Fibroblast of skin of back (primary cell): ENCODE measurements at regions not wholly inside any gene's neighbourhood (a gene's known extent, or its start where the extent isn't known, plus 50 kb on each side); places are given as distances from the start of the nearest gene placed in this dataset.

Experiments used
- DNase-seq: peaks from one replicate; pipeline ENCODE4 v3.0.0-alpha.2; 2013

- no peak for DNase-seq
Measured at GRCh38 chr1:80468356-80468755, 1332.4 kb upstream of the ADGRL2 start.

- DNase-seq, result no peak
Measured at GRCh38 chr1:80462006-80462405, 1338.7 kb upstream of the ADGRL2 start.

DNA sequence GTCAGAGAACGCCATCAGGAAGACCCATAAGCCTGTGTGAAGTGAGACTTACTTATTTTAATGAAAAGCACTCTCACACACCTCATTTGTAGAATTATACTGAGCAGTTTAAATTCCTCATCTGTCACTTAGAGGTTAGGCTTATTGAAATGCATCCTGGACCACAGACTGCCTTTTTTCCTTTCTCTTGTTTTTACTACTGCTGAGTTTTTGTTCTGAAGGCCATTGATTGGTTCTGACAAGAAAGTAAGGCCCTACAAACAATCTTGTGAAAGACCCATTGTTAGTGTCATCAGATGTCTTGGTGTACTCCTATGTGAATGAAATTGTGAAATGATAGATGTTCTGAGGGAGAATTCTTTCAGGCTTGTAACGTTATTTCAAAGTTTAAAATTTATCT lies 1343.3 kb upstream of the ADGRL2 start:
- DNase-seq, result no peak

DNA sequence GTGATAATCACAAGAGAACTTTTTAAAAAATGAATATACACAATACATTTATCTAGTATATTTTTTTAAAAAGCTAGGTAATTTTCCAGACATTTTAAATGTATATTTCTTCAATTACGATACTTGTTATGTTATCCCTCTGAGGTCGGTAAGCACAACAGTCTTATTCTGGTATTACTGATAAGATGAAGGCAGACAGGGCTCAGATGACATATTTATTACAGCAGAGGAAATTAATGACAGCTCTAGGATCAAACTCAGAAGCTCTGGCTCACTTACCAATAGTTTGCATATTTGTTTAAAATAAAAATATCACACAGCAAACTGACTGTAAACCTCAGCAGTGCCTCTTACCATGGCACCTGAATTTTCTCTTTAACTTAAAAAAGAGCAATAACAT lies 1347.0 kb upstream of the ADGRL2 start:
- DNase-seq, result no peak

DNA sequence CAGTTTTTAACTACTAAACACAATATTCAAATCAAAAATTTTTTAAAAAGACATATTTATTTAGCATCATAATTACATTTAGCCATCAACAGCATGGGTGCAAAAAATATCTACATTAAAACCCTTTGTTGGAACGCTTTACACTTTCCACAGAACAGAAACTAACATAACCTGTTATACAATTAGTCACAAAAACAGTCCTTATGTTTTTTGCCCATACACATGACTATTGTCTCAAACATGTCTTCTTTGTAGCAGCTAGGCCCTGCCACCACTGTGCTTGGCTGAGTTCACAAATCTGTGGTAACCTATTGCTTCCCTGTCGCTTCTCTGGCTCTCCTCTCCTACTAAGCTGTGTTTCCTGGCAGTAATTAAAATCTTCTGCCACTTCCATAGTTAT lies 1350.0 kb upstream of the ADGRL2 start:
- DNase-seq, result no peak

DNA sequence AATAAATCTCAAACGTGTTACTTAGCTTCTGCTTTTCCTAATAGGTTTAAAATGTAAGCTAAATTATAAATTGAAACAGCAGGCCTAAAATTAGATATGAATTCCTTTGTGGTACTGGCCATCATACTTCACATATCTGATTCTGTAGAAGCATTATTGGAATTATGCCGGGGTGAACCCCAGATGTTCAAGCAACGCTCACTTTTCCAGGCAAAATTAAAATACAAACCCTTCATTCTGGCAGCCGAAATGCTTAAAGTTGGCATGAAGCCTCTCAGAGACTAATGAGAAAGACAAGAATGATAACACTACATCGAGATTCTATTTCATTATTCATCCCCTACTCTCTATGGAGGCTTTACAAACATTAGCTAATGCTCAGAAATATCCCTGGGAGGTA lies 1352.7 kb upstream of the ADGRL2 start:
- DNase-seq, result peak; percentile 54

DNA sequence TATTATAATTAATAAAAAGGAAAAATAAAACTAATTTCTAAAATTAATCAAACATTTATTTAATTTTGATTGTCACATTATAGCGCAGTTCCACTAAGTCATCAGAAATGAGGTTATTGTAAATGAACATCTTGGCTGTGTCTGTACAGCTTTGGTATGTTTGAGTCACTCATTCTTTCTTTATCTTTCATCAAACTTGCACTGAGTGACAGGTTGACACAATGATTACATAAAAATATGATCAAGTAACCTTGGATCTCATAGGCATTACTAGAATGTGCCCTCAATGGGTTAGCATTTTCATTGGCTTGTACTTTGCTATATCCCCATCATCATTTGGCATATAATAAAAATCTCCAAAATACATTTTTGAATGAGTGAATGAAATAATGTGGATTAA lies 1353.2 kb upstream of the ADGRL2 start:
- DNase-seq, result peak; percentile 8

DNA sequence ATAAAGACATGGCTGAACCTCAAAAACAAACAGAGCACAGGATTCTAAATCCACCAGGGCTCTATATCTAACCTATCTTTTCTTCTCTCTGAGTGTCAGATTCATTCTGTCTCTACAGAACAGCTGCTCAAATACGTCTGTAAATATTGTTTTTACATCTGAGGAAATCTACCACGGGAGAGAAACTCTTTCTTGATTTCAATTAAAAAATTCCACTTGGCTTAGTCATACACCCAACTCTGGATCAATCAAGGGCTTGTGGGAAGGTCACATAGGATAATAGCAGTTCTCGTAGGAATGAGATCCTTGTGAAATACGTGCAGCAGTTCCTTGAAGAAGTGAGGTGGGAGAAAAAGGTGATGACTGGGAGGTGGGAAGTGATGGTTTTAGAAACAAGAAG lies 1355.7 kb upstream of the ADGRL2 start:
- DNase-seq, result peak; percentile 26

GRCh38 chr1:80444171-80444570 lies 1356.6 kb upstream of the ADGRL2 start:
- no peak for DNase-seq

DNA sequence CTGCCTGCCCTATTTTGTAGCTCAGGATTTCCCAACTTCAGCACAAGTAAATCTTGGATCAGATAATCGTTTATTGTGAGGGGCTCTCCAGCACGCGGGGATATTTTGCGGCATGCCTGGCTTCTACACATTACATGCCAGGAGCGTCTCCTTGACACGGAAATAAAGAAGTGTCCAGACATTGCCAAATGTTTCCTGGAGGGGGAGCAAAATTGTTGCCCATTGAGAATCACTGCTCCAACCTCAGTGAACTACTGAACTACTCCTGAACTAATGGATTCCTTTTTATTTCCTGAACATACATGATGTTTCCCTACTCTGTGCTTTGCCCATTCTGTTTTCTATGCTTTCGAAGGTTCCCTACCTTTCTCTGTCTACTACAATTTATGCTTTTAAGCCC lies 1359.1 kb upstream of the ADGRL2 start:
- DNase-seq, result no peak

DNA sequence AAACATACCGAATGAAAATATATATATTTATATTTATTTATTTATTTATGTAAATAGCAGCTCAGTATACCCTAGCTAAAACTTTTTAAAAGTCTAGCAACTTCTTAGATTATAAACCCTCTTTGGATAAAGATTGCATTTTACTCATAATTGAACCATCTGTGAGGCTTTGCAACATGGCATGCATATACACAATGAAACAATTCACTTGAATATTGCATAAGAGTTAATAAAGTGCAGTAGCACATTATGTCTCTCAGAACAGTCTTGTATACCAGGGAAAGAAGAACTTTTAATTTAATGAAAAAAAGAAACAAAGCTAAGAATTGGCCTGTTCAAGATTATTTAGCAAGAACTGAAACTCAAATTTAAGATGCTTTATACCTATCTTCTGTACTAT lies 1363.9 kb upstream of the ADGRL2 start:
- DNase-seq, result no peak

DNA sequence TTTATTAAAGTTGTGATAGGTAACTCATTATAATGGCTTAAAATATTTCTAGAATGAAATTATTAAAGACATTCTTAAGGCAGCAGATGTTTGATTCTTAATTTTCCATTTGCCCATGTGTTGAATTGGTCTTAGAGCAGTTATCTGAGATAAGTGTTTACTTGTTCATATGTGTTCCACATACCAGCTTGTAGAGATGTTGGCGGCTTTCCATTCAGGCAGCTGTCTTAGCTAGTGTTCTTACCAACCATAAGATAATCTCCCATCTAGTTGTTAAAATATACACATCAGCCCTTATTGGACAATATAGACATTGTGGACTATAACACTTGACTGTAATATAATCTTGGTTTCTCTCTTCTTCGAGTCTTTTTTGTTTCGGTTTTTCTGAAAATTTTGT lies 1372.9 kb upstream of the ADGRL2 start:
- no peak for DNase-seq

GRCh38 chr1:80424249-80424648 lies 1376.5 kb upstream of the ADGRL2 start:
- no peak for DNase-seq

DNA sequence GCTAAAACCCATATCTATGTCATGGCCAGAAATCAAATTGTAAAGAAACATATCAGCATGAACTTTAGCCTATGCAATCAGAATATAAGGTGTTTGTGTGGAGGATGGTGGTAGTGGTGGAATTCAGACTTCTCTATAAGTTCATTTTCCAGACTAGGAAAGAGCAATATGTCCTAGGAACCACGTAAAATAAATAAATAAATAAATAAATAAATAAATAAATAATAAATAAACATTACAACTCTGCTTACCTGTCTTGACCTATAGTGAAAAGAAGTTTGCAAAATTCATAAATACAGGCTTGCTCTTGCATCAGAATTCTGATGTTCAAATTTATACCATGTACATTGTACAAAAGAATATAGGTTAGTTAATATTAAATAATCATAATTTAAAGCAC lies 1382.6 kb upstream of the ADGRL2 start:
- no peak for DNase-seq

DNA sequence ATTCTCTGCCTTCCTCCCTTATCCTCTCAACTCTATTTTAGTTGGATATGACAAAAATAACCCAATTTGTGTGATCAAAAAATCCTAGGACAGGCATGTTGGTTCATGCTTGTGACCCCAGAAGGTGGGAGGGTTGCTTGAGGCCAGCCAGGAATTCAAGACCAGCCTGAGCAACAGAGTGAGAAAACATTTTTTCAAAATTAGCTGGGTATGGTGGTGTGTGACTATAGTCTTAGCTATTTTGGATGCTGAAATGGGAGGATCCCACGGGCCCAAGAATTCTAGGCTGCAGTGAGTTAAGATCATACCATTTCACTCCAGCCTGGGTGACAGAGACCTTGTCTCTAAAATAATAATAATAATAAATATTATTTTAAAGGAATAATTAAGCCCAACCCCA lies 1383.1 kb upstream of the ADGRL2 start:
- DNase-seq, result peak; percentile 93

DNA sequence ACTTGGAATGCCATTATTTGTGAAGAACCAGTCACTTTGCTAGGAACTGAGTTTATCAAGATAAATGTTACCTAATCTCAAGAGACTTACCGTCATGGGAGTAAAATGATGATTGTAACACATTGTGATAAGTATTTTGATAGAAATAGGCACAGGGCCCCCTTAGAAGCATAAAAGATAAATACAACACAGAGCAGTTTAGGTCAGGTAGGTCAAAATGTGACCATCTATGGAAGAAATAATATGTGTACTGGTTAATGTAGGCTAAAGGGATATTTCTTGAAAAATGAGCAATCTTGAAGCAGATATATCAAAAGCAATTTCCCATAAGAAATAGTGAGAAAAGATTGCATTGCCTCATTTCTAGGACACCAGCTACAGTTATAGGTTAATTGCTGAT lies 1386.8 kb upstream of the ADGRL2 start:
- no peak for DNase-seq

DNA sequence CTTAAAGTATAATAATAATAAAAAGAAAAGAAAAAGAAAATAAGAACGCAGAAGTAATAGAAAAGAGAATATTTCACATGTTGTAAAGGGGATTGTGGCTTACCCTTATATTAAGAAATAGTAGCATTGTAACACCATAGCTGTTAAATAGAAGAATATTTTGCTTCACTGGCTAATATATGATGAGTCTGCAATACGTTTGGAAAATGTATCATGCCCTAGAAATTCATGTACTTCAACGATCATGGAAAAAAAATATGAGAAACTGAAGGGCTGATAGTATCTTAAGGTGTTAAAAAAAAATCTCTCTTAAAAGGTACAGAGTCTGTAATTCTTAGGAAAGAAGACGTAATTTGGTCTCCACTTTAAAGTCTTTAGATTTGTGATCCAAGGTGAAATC lies 1390.5 kb upstream of the ADGRL2 start:
- DNase-seq, result no peak

- DNase-seq, result no peak
Measured at GRCh38 chr1:80403471-80403893, 1397.0 kb upstream of the ADGRL4 start.

DNA sequence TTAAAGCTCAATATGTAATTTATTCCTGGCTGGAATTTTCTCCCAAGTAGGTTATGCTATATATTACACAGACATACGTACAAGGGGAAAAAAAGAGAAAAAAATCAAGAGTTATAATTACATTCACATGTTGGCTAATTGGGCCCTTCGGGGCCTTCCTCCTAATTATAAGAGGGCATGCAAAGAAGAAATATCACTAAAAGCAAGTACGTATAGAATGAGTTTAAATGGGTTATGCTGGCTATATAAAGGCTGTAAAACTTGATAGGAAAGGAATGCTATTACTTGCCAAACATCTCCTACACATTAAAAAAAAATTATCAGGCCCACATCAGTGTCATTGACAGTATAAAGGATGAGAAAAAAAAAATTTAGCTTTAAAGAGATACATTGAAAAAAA lies 1396.1 kb upstream of the ADGRL4 start:
- DNase-seq, result no peak

GRCh38 chr1:80401757-80402156 lies 1395.2 kb upstream of the ADGRL4 start:
- no peak for DNase-seq

DNA sequence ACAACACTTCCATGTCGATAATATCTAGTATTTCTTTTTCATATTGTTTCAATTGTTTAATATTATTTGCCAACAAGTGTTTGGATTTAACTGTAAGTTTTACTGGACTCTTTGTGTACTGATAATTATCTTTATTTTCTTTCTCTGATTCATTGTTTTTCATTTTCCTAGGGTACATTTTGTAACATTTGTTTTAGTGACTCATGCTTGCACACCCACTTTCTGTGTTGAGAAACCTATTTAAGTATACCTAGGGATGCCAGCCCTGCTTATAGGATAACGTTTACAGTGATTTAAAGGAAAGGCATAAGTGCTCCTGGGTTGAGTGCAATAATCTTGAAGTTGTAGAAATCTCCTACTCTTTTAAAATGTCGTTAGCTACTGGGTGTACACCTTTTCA lies 1386.0 kb upstream of the ADGRL4 start:
- no peak for DNase-seq

DNA sequence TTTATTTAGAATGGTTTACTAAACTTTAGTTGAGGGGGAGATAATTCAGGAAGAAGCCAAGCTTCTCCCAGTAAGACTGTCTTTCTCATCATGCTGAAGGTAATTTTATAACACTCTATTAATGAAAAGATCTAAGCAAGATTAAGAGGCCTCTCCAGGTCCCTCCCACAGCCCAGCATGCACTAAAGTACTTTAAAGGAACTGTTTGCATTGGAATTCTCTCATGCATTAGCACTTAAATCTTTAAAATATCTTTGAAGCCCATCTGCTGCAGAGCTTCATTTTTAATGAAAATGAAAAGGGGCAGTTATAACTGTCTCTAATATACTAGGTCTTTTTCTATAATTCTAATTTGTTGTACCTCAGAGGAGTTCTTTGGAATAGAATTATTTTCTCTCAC lies 1379.1 kb upstream of the ADGRL4 start:
- DNase-seq, result no peak

- no peak for DNase-seq
Measured at GRCh38 chr1:80384959-80385358, 1378.4 kb upstream of the ADGRL4 start.

GRCh38 chr1:80384083-80384830 lies 1377.7 kb upstream of the ADGRL4 start:
- peak; percentile 53 for DNase-seq

DNA sequence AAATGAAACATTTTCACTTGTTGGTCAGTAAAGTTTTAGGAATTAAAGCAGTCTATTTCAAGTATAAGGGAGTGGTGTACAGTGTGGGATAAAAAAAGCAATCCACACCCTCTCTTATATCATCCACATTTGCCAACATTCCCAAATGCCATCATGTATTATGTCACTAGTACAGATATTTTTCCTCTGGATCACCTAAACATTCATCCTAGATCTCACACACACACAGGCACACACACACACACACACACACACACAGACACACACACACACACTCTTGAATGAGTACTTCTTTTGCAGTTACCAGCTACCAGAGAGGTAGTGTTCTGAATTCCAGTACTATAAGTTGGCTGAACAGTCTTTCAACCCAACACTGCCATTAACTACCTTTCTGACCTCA lies 1369.1 kb upstream of the ADGRL4 start:
- DNase-seq, result peak; percentile 95
